ENCODE measurements at regions not wholly inside any gene's neighbourhood (a gene's known extent, or its start where the extent isn't known, plus 50 kb on each side); places are given as distances from the start of the nearest gene placed in this dataset.
"Not testable (repeated sequence)": the region's sequence is repeated elsewhere in the genome, so short reads cannot be mapped to it uniquely, and the experiment has no call there.

DNA sequence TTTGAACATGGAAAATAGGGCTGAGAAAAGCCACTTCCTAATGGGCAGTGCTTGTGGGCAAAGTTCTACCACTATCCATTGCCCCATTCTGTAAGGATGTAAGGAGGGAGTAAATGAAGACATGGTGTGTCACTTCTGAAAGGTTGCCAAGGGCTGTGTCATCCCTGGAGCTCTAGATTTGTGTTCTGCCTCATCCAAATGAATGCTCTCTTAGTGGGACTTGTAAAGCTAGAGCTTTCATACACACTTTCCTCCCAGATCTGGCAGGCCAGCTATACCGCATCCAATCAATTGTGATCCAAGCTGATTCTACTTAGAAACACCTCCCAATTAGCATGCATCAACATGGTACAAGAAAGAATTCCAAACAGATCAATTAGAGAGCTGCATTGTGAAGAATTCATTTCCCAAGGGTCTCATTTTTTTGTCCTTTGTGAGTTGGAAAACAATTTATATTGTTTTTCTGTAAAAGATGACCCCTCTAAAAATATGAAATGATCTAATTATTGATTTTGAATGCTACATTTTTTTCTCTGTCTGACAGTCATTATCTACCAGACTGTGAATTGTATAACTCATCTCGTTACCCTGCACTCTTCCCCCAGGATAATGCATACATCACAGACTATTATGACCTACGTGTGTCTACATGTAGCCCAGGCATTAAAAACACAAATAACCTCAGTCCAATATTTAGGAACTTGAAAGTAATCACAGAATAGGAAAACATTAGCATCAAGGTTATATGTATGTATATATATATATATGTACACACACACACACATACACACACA lies 117.1 kb upstream of the DUSP10 start:
- Histone ChIP-seq H3K4me3 (ENCODE audit: insufficient read depth, low read depth, low read length) (no peak overlapping the region), H3K27me3 (ENCODE audit: control insufficient read depth, insufficient read depth, low read length) (no peaks in the 10 kb centered on the region), H3K36me3 (replicated peaks; ENCODE audit: control insufficient read depth, insufficient read depth, low read length) (no peaks in the 10 kb centered on the region)
- no peak for DNase-seq

DNA sequence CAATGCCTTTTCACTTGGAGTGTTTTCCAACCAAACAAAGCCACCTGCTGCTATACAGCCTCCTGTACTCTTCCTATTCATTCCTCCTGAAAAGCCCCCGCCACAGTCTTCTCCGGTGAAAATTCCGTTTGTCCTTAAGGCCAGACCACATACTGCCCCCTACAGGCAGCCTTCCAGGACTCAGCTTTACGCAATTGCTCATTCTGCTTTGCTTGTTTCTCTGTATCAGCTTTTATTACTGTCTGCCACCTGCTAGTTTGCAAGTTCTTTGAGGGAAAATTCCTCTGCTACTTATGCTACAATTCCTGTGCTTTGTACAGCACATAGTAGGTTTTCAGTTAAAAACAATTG lies 115.2 kb upstream of the DUSP10 start:
- H3K27me3 ChIP-seq (ENCODE audit: control insufficient read depth, insufficient read depth, low read length); H3K36me3 ChIP-seq (replicated peaks; ENCODE audit: control insufficient read depth, insufficient read depth, low read length); DNase-seq; H3K4me3 ChIP-seq (ENCODE audit: insufficient read depth, low read depth, low read length): not testable (repeated sequence)

DNA sequence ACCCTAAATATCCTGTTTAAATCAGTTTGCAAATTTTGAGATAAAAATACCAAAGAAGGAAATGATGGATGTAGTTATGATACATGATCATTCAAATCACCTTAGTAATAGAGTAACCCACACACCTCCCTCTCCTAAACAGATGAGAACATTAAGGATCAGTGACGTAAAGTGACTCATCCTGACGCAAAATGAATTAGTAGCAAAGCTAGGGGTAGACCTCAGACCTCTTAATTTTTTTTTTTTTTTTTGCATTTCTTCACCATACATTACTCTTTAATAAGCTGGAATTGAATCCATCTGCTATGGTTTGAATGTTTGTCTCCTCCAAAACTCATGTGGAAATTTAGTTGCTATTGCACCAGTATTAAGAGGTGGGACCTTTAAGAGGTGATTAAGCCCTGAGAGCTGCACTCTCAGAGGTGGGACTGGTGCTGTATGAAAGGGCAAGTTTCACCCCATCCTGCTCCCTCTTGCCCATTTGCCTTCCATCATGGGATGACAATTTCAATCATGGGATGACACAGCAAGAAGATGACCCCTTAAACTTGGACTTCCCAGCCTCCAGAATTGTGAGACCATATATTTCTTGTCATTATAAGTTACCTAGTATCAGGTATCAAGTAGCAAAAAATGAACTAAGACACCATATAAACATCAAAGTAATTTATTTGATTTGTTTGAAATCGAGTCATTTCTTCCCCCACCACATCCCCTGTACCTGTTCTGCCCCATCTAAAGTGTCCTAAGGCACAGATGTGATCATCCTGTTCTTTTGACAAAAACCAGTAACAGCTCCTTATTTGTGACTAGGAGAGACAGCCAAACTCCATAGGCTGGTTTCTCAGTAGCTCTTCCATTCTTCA lies 114.6 kb upstream of the DUSP10 start:
- Histone ChIP-seq H3K27me3 (ENCODE audit: control insufficient read depth, insufficient read depth, low read length) (no peaks in the 10 kb centered on the region), H3K36me3 (replicated peaks; ENCODE audit: control insufficient read depth, insufficient read depth, low read length) (no peaks in the 10 kb centered on the region), H3K4me3 (ENCODE audit: insufficient read depth, low read depth, low read length) (no peak overlapping the region)
- DNase-seq: no peak

DNA sequence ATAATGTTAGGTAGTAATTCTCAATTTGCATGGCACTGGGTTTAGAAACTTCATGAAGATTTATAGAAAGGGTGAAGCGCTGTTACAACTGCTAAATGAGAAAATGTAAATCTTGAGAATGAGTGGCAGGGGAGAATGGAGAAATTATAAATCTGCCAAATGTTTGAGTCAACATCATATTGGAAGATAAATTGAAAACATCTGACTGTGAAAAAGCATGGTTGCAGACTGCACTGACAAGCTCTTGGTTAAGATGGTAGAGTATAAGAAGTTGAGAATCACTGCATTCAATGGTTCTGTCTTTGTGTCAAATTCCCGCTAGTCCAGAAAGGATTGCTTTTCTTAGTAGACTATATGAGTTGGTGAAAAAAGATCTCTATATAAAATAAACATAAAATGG lies 113.3 kb upstream of the DUSP10 start:
- H3K4me3 ChIP-seq (ENCODE audit: insufficient read depth, low read depth, low read length): no peak overlapping the region
- no peaks in the 10 kb centered on the region for H3K27me3 ChIP-seq (ENCODE audit: control insufficient read depth, insufficient read depth, low read length)
- H3K36me3 ChIP-seq (replicated peaks; ENCODE audit: control insufficient read depth, insufficient read depth, low read length): no peaks in the 10 kb centered on the region
- DNase-seq: no peak

DNA sequence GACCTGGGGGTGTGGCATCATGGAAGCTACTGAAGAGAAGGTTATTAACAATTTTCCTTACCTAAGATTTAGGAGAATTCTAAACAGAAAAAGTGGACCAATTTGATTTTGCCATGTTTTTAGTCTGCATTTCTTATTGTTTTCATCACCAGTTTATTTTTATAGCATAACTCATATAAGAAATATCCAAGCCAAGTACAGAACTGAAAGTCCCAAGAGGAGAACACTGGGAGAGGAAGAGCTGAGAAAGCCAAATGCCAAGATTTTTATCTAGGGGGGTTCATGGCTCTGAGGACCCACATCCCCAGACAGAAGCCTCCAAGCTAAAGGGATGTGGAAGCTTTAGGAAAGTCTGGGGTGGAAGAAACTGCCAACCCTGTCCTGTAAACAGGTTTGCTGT lies 109.4 kb upstream of the DUSP10 start:
- no peak for DNase-seq
- no peak overlapping the region for H3K4me3 ChIP-seq (ENCODE audit: insufficient read depth, low read depth, low read length)
- H3K27me3 ChIP-seq (ENCODE audit: control insufficient read depth, insufficient read depth, low read length): no peaks in the 10 kb centered on the region
- H3K36me3 ChIP-seq (replicated peaks; ENCODE audit: control insufficient read depth, insufficient read depth, low read length): no peaks in the 10 kb centered on the region

DNA sequence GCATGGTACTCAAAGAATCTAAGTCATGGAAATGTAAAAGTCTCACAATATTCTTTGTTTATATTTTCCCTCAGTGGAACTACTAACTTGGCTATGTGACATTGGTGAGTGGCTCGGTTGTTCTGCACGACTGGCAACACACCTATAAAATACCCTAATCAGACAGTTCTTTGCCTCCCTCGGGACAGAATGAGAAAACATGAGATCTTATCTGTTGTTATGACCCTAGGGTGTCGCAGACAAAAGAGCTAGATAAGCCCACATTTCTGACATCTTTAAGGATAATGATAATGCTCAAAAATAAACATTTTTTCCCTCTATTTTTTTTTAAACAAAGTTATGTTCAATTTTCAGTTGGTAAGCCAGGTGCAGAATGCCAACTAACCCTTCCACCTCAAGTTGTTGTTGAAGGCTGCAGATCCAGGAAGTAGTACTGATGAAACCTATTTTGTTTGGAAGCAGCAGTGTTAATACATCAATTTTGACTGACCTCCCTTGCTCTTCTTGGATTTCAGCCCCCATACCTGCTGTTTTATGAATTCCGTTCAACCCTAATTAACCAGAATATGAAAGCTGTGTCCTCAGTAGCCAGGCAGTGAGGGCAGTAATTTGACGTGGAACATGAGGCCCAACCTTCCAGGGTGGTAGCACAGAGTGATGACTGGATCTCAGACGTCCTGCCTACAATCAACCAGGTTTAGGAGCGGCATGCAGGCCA lies 108.7 kb upstream of the DUSP10 start:
- DNase-seq: no peak
- H3K4me3 ChIP-seq (ENCODE audit: insufficient read depth, low read depth, low read length): no peak overlapping the region
- no peaks in the 10 kb centered on the region for H3K27me3 ChIP-seq (ENCODE audit: control insufficient read depth, insufficient read depth, low read length)
- H3K36me3 ChIP-seq (replicated peaks; ENCODE audit: control insufficient read depth, insufficient read depth, low read length): no peaks in the 10 kb centered on the region

DNA sequence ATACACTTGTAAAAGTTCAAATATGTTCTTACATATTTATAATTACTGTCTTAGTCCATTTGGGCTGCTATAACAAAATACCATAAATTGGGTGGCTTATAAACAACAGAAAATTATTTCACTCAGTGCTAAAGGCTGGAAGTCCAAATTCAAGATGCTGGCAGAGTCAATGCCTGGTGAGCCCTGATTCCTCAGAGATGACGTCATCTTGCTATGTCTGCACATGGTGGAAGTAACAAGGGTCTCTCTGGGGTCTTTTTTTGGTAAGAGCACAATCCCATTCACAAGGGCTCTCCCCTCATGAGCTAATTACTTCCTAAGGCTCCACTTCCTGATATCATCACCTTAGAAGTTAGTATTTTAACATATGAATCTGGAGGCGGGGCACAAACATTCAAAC lies 108.0 kb upstream of the DUSP10 start:
- no peak for DNase-seq
- Histone ChIP-seq H3K27me3 (ENCODE audit: control insufficient read depth, insufficient read depth, low read length) (no peaks in the 10 kb centered on the region), H3K36me3 (replicated peaks; ENCODE audit: control insufficient read depth, insufficient read depth, low read length) (no peaks in the 10 kb centered on the region), H3K4me3 (ENCODE audit: insufficient read depth, low read depth, low read length) (no peak overlapping the region)

DNA sequence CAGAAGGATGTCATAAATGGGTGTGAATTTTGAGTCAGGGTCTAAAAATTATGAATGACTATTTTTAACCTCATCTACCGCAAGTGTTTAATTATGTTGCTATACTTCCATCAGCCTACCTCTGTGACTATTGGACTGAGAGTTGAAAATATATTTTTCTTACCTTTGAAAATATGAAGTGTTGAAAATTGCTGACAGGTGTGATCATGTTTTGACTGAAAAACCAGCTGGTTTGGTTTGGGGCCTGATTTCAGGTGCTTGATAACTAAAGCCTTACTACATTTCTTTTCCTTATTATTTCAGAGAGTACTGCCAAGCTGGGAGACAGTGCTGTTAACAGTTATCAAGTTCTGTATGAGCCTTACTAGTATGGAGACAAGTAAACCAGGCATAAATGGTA lies 107.2 kb upstream of the DUSP10 start:
- Histone ChIP-seq H3K4me3 (ENCODE audit: insufficient read depth, low read depth, low read length) (no peak overlapping the region), H3K36me3 (replicated peaks; ENCODE audit: control insufficient read depth, insufficient read depth, low read length) (no peaks in the 10 kb centered on the region)

DNA sequence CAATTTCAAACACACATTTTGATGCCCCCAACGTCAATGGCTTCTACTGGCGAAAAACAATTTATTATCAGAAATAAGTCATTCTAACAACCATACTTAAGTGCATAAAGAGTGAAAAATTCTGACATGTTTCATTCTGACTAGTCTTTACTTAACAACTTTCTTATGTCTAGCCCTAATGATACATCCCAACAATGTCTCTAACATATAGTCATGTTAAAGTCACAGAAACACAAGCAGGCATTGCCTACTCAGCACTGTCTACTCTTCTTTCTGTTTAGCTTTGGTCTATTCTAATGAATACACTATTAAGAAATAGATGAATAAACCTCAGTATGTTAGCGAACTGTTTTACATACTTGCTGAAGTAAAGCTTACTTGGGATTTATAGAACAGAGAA lies 105.8 kb upstream of the DUSP10 start:
- no peak overlapping the region for H3K4me3 ChIP-seq (ENCODE audit: insufficient read depth, low read depth, low read length)
- no peak for DNase-seq
- H3K36me3 ChIP-seq (replicated peaks; ENCODE audit: control insufficient read depth, insufficient read depth, low read length): no peaks in the 10 kb centered on the region
- no peaks in the 10 kb centered on the region for H3K27me3 ChIP-seq (ENCODE audit: control insufficient read depth, insufficient read depth, low read length)

More for the DNA sequence above, 107.2 kb upstream of the DUSP10 start:
- DNase-seq: no peak
- H3K27me3 ChIP-seq (ENCODE audit: control insufficient read depth, insufficient read depth, low read length): no peaks in the 10 kb centered on the region

DNA sequence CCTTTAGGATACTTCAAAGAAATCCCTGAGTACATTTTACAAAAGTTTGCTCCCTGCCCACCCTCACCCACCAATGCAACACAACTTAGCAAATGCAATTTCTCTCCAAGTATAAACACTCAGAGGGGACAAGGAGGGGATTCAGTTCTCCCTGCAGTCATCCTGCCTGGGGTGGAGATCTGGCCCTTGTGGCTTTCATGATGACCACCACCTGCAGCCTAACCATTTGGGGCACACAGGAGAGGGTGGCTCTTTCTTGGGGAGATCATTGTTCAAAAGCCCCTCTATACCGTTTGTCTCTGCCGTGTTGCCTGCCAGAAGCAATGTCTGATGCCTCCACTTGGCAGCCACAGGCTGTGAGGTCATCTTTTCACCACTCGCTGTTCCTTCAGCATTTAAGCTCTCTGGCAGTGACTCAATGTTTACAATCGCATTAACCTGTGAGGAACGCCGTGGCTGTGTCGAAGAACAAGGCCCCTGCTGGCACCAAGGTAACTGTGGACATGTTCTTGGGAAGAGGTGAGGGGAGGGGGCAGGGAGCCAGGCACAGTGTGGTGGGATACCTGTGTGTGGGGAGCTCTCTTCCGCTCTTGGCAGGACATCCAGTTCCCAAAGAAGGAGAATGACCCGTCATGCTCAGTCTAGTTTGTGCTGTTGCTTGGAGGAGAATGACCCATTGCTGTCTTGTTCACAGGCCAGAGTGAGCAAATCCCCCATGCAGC lies 103.9 kb upstream of the DUSP10 start:
- no peak for DNase-seq
- Histone ChIP-seq H3K27me3 (ENCODE audit: control insufficient read depth, insufficient read depth, low read length) (no peaks in the 10 kb centered on the region), H3K4me3 (ENCODE audit: insufficient read depth, low read depth, low read length) (no peak overlapping the region), H3K36me3 (replicated peaks; ENCODE audit: control insufficient read depth, insufficient read depth, low read length) (no peaks in the 10 kb centered on the region)

DNA sequence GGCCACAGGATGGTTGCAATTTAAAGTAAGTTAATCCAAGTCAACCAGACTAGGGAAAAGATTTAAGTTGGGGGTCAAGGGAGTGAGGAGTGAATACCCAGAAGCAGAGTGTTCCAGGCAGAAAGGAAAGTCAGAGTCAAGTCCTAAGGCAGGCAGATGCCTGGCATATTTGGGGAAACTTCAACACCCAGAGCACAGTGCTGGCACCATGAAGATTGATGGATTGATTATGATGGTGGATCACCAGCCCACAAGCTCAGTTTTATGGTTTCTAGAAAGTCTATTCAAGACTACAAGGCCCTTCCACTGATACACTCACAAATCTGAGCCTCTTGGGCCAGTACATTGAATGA lies 100.1 kb upstream of the DUSP10 start:
- Histone ChIP-seq H3K27me3 (ENCODE audit: control insufficient read depth, insufficient read depth, low read length) (no peaks in the 10 kb centered on the region), H3K36me3 (replicated peaks; ENCODE audit: control insufficient read depth, insufficient read depth, low read length) (no peaks in the 10 kb centered on the region), H3K4me3 (ENCODE audit: insufficient read depth, low read depth, low read length) (no peak overlapping the region)
- DNase-seq: no peak

DNA sequence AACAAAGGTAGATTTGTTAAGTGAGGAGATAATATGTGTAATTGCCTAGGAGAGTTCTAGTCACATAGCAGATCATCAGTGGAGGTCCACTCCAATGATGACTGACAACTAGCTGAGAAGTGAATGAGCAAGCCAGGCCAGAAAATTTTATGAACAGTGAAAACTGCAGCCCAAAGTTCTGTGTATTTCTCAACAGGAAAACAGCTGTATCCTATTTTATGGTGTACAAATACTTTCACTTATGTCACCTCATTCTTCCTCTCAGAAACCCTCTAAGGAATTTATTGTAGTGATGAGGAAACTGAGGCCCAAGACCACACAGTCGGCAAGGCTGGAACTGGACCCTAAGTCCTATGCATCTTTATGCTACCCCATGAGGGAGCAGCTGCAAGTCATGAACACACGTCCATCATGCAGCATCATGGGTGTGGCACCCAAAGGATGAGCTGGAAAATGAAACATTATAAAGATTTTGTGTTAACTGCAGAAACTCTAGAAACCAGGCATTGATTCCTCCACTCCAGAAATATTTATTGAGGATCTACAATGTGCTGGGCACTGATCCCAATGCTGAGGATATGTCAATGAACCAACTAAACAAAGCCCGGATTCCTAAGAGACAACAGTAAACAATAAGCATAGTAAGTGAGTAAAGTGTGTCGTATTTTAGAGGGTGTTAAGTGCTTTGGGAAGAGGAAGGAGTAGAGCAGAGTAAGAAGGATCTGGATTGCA lies 99.5 kb upstream of the DUSP10 start:
- Histone ChIP-seq H3K27me3 (ENCODE audit: control insufficient read depth, insufficient read depth, low read length) (no peaks in the 10 kb centered on the region), H3K4me3 (ENCODE audit: insufficient read depth, low read depth, low read length) (no peak overlapping the region), H3K36me3 (replicated peaks; ENCODE audit: control insufficient read depth, insufficient read depth, low read length) (no peaks in the 10 kb centered on the region)
- DNase-seq: no peak

DNA sequence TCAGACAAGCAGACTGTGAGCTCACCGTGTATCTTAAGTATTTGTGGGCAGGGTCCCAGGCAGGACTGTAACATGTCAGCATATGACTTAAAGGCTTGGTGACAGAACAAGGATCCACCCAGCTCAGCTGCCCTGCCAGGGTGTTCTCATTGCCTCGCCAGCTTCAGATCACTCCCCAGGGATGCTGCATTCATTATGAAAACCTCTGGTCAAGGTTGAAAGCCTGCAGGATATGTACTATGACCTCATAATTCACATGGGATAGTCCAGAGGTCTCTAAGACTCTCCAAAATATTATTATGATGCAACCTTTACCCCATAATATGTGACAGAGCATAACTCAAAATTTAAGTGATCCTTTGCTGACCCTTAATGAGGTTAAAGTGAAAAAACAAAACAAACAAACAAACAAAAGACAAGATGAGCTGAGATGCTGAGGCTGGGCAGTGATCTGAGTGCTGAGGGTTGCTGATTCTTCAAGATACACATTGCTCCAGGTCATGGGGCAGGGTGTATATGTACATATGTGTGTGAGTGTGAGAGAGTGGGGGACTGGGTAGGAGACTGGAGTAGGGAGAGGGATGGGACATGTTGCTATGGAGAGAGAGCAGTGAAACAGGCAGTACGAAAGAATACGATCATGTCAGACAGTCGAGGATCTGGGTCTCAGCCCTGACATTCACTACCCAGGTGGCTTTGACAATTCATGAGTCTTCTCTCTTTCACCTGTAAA lies 98.8 kb upstream of the DUSP10 start:
- DNase-seq: no peak
- Histone ChIP-seq H3K4me3 (ENCODE audit: insufficient read depth, low read depth, low read length) (no peak overlapping the region), H3K36me3 (replicated peaks; ENCODE audit: control insufficient read depth, insufficient read depth, low read length) (no peaks in the 10 kb centered on the region), H3K27me3 (ENCODE audit: control insufficient read depth, insufficient read depth, low read length) (no peaks in the 10 kb centered on the region)

All from H7 (cell line).